ENCODE measurements at regions not wholly inside any gene's neighbourhood (a gene's known extent, or its start where the extent isn't known, plus 50 kb on each side); places are given as distances from the start of the nearest gene placed in this dataset.

GRCh38 chr10:6347391-6347951, 144.7 kb downstream of the PFKFB3 start:
- H3K36me3 Mint-ChIP-seq (ENCODE audit: insufficient read depth in 2 of 2): peaks cover 23 to 30% of the 10 kb centered on the region in 2 donors
- no peaks in the 10 kb centered on the region for H3K27me3 Mint-ChIP-seq (ENCODE audit: low read depth)
- ATAC-seq (replicated peaks in 1 of 2) (peak; percentile 60 to 66), DNase-seq (peak; percentile 68 to 73)
- peak overlapping the region; percentile 82 to 83 for H3K4me3 Mint-ChIP-seq
- H3K27ac Mint-ChIP-seq: peak overlapping the region; percentile 96
- H3K4me1 Mint-ChIP-seq (ENCODE audit: low read depth): peaks cover 74% of the 10 kb centered on the region
- H3K9me3 Mint-ChIP-seq: peaks cover 11 to 14% of the 10 kb centered on the region in 2 donors

- H3K27me3 Mint-ChIP-seq (ENCODE audit: low read depth): no peaks in the 10 kb centered on the region
- peak overlapping the region; percentile 82 to 83 for H3K4me3 Mint-ChIP-seq
- DNase-seq: peak; percentile 85 to 92
- peaks cover 11 to 14% of the 10 kb centered on the region in 2 donors for H3K9me3 Mint-ChIP-seq
- peaks cover 66% of the 10 kb centered on the region for H3K4me1 Mint-ChIP-seq (ENCODE audit: low read depth)
- peak overlapping the region; percentile 96 for H3K27ac Mint-ChIP-seq
- ATAC-seq (replicated peaks in 1 of 2): peak; percentile 94 to 95
- H3K36me3 Mint-ChIP-seq (ENCODE audit: insufficient read depth in 2 of 2): peaks cover 23 to 30% of the 10 kb centered on the region in 2 donors
These were observed 145.6 kb downstream of the PFKFB3 start for GRCh38 chr10:6348096-6348874.

- Mint-ChIP-seq H3K9me3 (peaks cover 12 to 17% of the 10 kb centered on the region in 2 donors), H3K36me3 (ENCODE audit: insufficient read depth in 2 of 2) (peaks cover 21 to 31% of the 10 kb centered on the region in 2 donors), H3K27ac (peak overlapping the region; percentile 54), H3K4me1 (ENCODE audit: low read depth) (peaks cover 56% of the 10 kb centered on the region), H3K4me3 (peak overlapping the region in 1 of 2 donors; percentile 54), H3K27me3 (ENCODE audit: low read depth) (no peaks in the 10 kb centered on the region)
- no peak for DNase-seq
- no peak for ATAC-seq (replicated peaks in 1 of 2)
These were observed 147.3 kb downstream of the PFKFB3 start for GRCh38 chr10:6349846-6350535.

- ATAC-seq (replicated peaks in 1 of 2) (no peak), DNase-seq (peak in 1 of 2 donors; percentile 12)
- Mint-ChIP-seq H3K9me3 (peaks cover 11 to 16% of the 10 kb centered on the region in 2 donors), H3K4me3 (peak overlapping the region in 1 of 2 donors; percentile 54), H3K4me1 (ENCODE audit: low read depth) (peaks cover 50% of the 10 kb centered on the region), H3K36me3 (ENCODE audit: insufficient read depth in 2 of 2) (peaks cover 21 to 32% of the 10 kb centered on the region in 2 donors), H3K27me3 (ENCODE audit: low read depth) (no peaks in the 10 kb centered on the region), H3K27ac (peak overlapping the region; percentile 54)
These were observed 147.9 kb downstream of the PFKFB3 start for GRCh38 chr10:6350609-6351008.

GRCh38 chr10:6351495-6351894, 148.8 kb downstream of the PFKFB3 start:
- no peak overlapping the region for H3K27ac Mint-ChIP-seq
- H3K4me3 Mint-ChIP-seq: no peak overlapping the region
- ATAC-seq (replicated peaks in 1 of 2) (no peak), DNase-seq (no peak)
- no peaks in the 10 kb centered on the region for H3K27me3 Mint-ChIP-seq (ENCODE audit: low read depth)
- H3K9me3 Mint-ChIP-seq: peaks cover 13 to 14% of the 10 kb centered on the region in 2 donors
- peaks cover 24 to 32% of the 10 kb centered on the region in 2 donors for H3K36me3 Mint-ChIP-seq (ENCODE audit: insufficient read depth in 2 of 2)
- peaks cover 43% of the 10 kb centered on the region for H3K4me1 Mint-ChIP-seq (ENCODE audit: low read depth)

GRCh38 chr10:6353526-6353925, 150.8 kb downstream of the PFKFB3 start:
- no peaks in the 10 kb centered on the region for H3K27me3 Mint-ChIP-seq (ENCODE audit: low read depth)
- H3K9me3 Mint-ChIP-seq: peaks cover 14 to 19% of the 10 kb centered on the region in 2 donors
- DNase-seq: no peak
- H3K27ac Mint-ChIP-seq: no peak overlapping the region
- peaks cover 32 to 44% of the 10 kb centered on the region in 2 donors for H3K36me3 Mint-ChIP-seq (ENCODE audit: insufficient read depth in 2 of 2)
- H3K4me1 Mint-ChIP-seq (ENCODE audit: low read depth): peaks cover 23% of the 10 kb centered on the region
- H3K4me3 Mint-ChIP-seq: no peak overlapping the region
- no peak for ATAC-seq (replicated peaks in 1 of 2)

- peaks cover 15% of the 10 kb centered on the region for H3K4me1 Mint-ChIP-seq (ENCODE audit: low read depth)
- peaks cover 34 to 49% of the 10 kb centered on the region in 2 donors for H3K36me3 Mint-ChIP-seq (ENCODE audit: insufficient read depth in 2 of 2)
- H3K27ac Mint-ChIP-seq: peak overlapping the region; percentile 9
These were observed 151.5 kb downstream of the PFKFB3 start for GRCh38 chr10:6354168-6354772.

GRCh38 chr10:6356280-6356793, 153.6 kb downstream of the PFKFB3 start:
- no peak for ATAC-seq (replicated peaks in 1 of 2)
- H3K4me3 Mint-ChIP-seq: no peak overlapping the region
- H3K4me1 Mint-ChIP-seq (ENCODE audit: low read depth): no peaks in the 10 kb centered on the region
- no peaks in the 10 kb centered on the region for H3K27me3 Mint-ChIP-seq (ENCODE audit: low read depth)
- peak overlapping the region; percentile 13 for H3K27ac Mint-ChIP-seq
- H3K9me3 Mint-ChIP-seq: peaks cover 16 to 19% of the 10 kb centered on the region in 2 donors
- DNase-seq: no peak
- peaks cover 33 to 54% of the 10 kb centered on the region in 2 donors for H3K36me3 Mint-ChIP-seq (ENCODE audit: insufficient read depth in 2 of 2)

More at GRCh38 chr10:6354168-6354772, 151.5 kb downstream of the PFKFB3 start:
- no peak for DNase-seq
- ATAC-seq (replicated peaks in 1 of 2): no peak
- H3K4me3 Mint-ChIP-seq: no peak overlapping the region
- H3K9me3 Mint-ChIP-seq: peaks cover 16 to 21% of the 10 kb centered on the region in 2 donors
- no peaks in the 10 kb centered on the region for H3K27me3 Mint-ChIP-seq (ENCODE audit: low read depth)

GRCh38 chr10:6361869-6362268, 159.1 kb downstream of the PFKFB3 start:
- no peak overlapping the region for H3K27ac Mint-ChIP-seq
- no peak overlapping the region for H3K4me3 Mint-ChIP-seq
- H3K27me3 Mint-ChIP-seq (ENCODE audit: low read depth): no peaks in the 10 kb centered on the region
- no peak for DNase-seq
- H3K9me3 Mint-ChIP-seq: peaks cover 12 to 14% of the 10 kb centered on the region in 2 donors
- peaks cover 25 to 40% of the 10 kb centered on the region in 2 donors for H3K36me3 Mint-ChIP-seq (ENCODE audit: insufficient read depth in 2 of 2)
- no peaks in the 10 kb centered on the region for H3K4me1 Mint-ChIP-seq (ENCODE audit: low read depth)
- ATAC-seq (replicated peaks in 1 of 2): no peak

GRCh38 chr10:6362879-6363278, 160.1 kb downstream of the PFKFB3 start:
- no peaks in the 10 kb centered on the region for H3K4me1 Mint-ChIP-seq (ENCODE audit: low read depth)
- H3K36me3 Mint-ChIP-seq (ENCODE audit: insufficient read depth in 2 of 2): peaks cover 22 to 36% of the 10 kb centered on the region in 2 donors

GRCh38 chr10:6363511-6363910, 160.8 kb downstream of the PFKFB3 start:
- H3K27me3 Mint-ChIP-seq (ENCODE audit: low read depth): peaks cover 6% of the 10 kb centered on the region
- peaks cover 9 to 14% of the 10 kb centered on the region in 2 donors for H3K9me3 Mint-ChIP-seq
- H3K27ac Mint-ChIP-seq: no peak overlapping the region
- no peak for DNase-seq
- H3K4me3 Mint-ChIP-seq: no peak overlapping the region
- no peaks in the 10 kb centered on the region for H3K4me1 Mint-ChIP-seq (ENCODE audit: low read depth)
- H3K36me3 Mint-ChIP-seq (ENCODE audit: insufficient read depth in 2 of 2): peaks cover 17 to 33% of the 10 kb centered on the region in 2 donors
- no peak for ATAC-seq (replicated peaks in 1 of 2)

More at GRCh38 chr10:6362879-6363278, 160.1 kb downstream of the PFKFB3 start:
- Mint-ChIP-seq H3K27ac (no peak overlapping the region), H3K4me3 (no peak overlapping the region), H3K27me3 (ENCODE audit: low read depth) (peaks cover 1% of the 10 kb centered on the region), H3K9me3 (peaks cover 12 to 13% of the 10 kb centered on the region in 2 donors)
- no peak for ATAC-seq (replicated peaks in 1 of 2)
- no peak for DNase-seq

GRCh38 chr10:6364283-6364682, 161.6 kb downstream of the PFKFB3 start:
- Mint-ChIP-seq H3K4me1 (ENCODE audit: low read depth) (no peaks in the 10 kb centered on the region), H3K9me3 (peaks cover 7 to 12% of the 10 kb centered on the region in 2 donors), H3K4me3 (no peak overlapping the region), H3K27ac (no peak overlapping the region), H3K36me3 (ENCODE audit: insufficient read depth in 2 of 2) (peaks cover 14 to 28% of the 10 kb centered on the region in 2 donors), H3K27me3 (ENCODE audit: low read depth) (peaks cover 6% of the 10 kb centered on the region)
- DNase-seq (no peak), ATAC-seq (replicated peaks in 1 of 2) (no peak)
